T47D (cell line): ENCODE measurements at regions not wholly inside any gene's neighbourhood (a gene's known extent, or its start where the extent isn't known, plus 50 kb on each side); places are given as distances from the start of the nearest gene placed in this dataset.

ENCODE experiments used
- DNase-seq, 2 experiments: peaks; one replicate each; pipeline versions ENCODE4 v3.0.0 to v3.0.0-alpha.2; 2011 to 2012; ENCODE audit warnings: low read depth in 1 of 2, low spot score in 1 of 2
- JUND ChIP-seq: IDR thresholded peaks from 2 replicates; pipeline ENCODE4 v1.6.1; 2012; ENCODE audit warnings: low read depth
- in situ Hi-C: cut with HindIII; loops from 2 replicates; pipeline ENCODE4 v1.10.0; 2016; ENCODE audit warnings: low sequenced_read_pairs, low pct_unique_long_range_greater_than_20kb

GRCh38 chr9:90948156-90948555 lies 146.5 kb downstream of the SYK start:
- DNase-seq, result no peak
- no peak for TF ChIP-seq JUND
- in situ Hi-C loops, result no loop called here

DNA sequence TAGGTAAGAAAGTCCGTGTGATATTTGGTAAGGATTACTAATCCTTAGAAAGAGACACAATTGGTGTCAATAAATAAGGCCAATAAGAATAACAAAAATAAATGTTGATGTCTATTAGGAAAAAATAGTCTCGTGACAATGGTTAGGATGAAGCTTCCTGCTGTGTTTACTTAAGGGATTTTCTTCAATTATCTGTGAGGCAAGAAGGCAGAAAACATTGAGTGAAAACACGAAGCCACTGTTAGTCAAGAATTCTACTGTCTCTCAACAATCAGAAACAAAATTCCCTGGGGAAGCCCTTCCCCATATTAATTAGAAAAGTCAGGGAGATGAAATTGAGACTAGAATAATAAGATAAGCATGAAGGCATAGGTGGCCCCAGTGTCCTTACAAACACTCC lies 149.0 kb downstream of the SYK start:
- in situ Hi-C loops, result no loop called here
- no peak for DNase-seq
- no peak for TF ChIP-seq JUND

GRCh38 chr9:90953200-90953599 lies 151.6 kb downstream of the SYK start:
- in situ Hi-C loops, result no loop called here
- DNase-seq, result peak in 1 of 2 experiments; percentile 24
- no peak for TF ChIP-seq JUND

- DNase-seq, result peak in 1 of 2 experiments; percentile 18
- in situ Hi-C loops, result no loop called here
- TF ChIP-seq JUND, result no peak
These were observed 152.2 kb downstream of the SYK start for GRCh38 chr9:90953805-90954204.

- no peak for TF ChIP-seq JUND
- in situ Hi-C loops, result no loop called here
- no peak for DNase-seq
These were observed 154.6 kb downstream of the SYK start for GRCh38 chr9:90956026-90956810.

- DNase-seq, result peak in 1 of 2 experiments; percentile 54
- in situ Hi-C loops, result no loop called here
- no peak for TF ChIP-seq JUND
These were observed 156.7 kb downstream of the SYK start for GRCh38 chr9:90958328-90958727.

DNA sequence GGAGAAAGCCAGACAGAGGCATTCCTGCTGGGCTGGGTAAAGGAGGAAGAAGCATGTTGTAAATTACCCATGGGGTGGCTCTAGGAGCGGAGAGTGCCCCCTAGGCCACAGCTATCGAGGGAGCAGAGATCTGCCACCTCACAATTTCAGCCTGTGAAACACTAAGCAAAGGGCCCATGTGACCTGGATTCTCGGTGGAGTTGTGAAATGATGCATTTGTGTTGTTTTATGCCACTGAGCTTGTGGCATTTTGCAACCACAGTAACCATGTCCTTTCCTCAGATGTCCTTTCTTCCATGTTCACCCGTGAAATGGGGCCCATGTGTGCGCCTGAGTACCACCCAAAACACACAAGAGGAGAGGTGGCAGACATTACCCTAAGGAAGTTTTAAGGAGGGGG lies 159.3 kb downstream of the SYK start:
- in situ Hi-C loops, result no loop called here
- TF ChIP-seq JUND, result no peak
- DNase-seq, result no peak

DNA sequence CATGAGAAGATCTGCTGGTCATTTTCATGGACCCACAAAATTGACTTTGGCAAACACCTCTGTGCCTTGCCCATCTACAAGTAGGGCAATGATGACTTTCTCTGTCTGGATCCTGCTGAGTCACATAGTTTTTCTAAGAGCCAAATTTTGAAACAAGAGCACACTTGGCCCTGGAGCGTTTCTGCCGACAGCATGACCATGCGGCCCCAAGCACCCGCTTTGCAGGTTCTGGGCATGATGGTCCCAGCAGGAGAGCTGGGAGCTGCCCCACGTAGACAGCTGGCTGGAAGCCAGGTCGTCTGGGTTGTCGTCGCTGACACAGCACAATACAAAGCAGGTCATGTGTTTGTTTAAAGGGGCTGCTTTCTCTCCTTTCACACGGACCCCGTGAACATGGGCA lies 159.8 kb downstream of the SYK start:
- peak in 1 of 2 experiments; percentile 47 for DNase-seq
- no peak for TF ChIP-seq JUND
- in situ Hi-C loops, result no loop called here

DNA sequence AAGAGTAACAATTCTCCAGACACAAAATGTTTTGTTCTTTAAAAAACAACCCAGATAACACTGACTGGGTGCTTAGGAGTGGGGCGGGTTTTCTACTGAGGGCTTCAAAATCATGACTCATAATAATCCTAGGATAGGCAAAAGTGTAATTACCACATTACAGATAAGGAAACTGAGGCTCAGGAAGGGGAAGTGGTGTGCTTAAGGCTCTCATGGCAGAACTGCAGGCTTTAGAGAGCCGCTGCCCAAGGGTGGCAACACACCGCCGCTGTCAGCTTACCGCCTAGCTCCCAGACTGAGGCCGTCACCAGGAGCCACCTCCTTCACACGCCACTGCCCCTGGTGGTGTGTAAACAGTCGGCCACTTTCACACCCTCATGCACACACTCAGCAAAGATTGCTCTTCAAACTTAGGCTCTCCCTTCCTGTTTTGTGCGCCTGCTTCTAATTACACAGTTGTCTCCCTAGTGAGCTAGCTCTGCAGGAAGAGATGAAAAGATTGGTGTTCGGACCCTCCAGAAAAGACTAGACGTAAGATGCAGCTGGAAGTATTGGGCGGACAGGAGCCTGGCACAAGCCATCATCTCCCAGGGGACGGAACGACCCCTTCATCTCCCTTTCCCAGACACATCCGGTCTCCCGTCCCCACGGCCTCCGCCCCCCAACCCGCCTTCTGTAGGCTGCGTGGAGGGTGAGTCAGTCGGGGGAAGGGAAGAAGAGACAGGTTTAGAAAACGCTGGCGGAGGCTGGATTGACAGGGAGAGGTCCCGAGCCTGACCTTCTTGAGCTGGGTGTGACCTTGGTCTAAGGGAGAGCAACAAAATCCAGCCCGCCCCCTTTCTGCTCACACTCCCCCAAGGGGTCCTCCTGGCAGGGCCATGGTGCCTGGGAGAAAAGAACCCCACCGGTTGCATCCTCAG lies 162.7 kb downstream of the SYK start:
- in situ Hi-C loops, result no loop called here
- no peak for TF ChIP-seq JUND
- DNase-seq, result peak; percentile 51 to 79

GRCh38 chr9:90965226-90966030 lies 163.8 kb downstream of the SYK start:
- no peak for DNase-seq
- in situ Hi-C loops, result no loop called here
- TF ChIP-seq JUND, result no peak

- no peak for DNase-seq
- TF ChIP-seq JUND, result no peak
- in situ Hi-C loops, result no loop called here
These were observed 164.3 kb downstream of the SYK start for GRCh38 chr9:90966031-90966290.

- TF ChIP-seq JUND, result no peak
- in situ Hi-C loops, result no loop called here
- no peak for DNase-seq
These were observed 165.0 kb downstream of the SYK start for GRCh38 chr9:90966480-90967144.
